ENCODE measurements at regions not wholly inside any gene's neighbourhood (a gene's known extent, or its start where the extent isn't known, plus 50 kb on each side); places are given as distances from the start of the nearest gene placed in this dataset.

DNA sequence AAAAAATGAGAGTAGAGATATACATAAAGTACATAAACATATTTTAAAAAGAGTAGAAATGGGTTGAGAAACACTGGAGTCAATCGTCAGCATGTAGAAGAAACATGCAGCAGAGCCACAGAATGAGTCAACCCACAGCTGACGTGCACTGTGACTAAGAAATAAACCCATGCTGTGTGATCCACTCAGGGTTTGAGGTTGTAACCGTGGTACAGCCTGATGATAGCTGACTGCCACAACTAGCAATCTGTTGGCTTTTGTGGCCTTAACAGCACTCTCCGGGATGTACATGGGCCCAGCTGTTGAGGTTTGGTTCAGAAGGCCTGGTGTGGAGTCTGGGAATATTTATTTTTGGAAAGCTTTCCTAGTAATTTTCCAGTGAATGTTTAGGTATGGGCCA, 554.4 kb upstream of the MEX3C start:
- no TSS peak for BruUV-seq (replicated peaks)
- Histone ChIP-seq H3K36me3 (ENCODE audit: insufficient read depth, low read length, poor library complexity, severe bottlenecking) (no peaks in the 10 kb centered on the region), H3K4me3 (ENCODE audit: low read depth, low read length, poor library complexity, severe bottlenecking) (no peak overlapping the region), H3K27me3 (replicated peaks; ENCODE audit: insufficient read depth, low read depth, low read length, poor library complexity) (peaks cover 14% of the 10 kb centered on the region), H3K4me1 (ENCODE audit: insufficient read depth, low read length, poor library complexity, severe bottlenecking) (peaks cover 4% of the 10 kb centered on the region), H3K27ac (ENCODE audit: low read depth, low read length, poor library complexity, severe bottlenecking) (no peak overlapping the region), H3K9me3 (ENCODE audit: low read depth, low read length, poor library complexity, severe bottlenecking) (no peaks in the 10 kb centered on the region)
- TF ChIP-seq EZH2 (IDR thresholded peaks at IDR 0.05; ENCODE audit: borderline replicate concordance, low read depth, low read length, poor library complexity, severe bottlenecking): no peak
- TF ChIP-seq CTCF (conservative IDR thresholded peaks at IDR 0.05; ENCODE audit: low read depth, low read length): no peak
- intact Hi-C loops (cut with micrococcal nuclease; ENCODE audit: unreplicated experiment): no loop called here
- ChIA-PET CTCF (no interaction called here), POLR2A (ENCODE audit: low non-redundant PET) (no interaction called here)
- DNase-seq (ENCODE audit: low spot score): no peak

DNA sequence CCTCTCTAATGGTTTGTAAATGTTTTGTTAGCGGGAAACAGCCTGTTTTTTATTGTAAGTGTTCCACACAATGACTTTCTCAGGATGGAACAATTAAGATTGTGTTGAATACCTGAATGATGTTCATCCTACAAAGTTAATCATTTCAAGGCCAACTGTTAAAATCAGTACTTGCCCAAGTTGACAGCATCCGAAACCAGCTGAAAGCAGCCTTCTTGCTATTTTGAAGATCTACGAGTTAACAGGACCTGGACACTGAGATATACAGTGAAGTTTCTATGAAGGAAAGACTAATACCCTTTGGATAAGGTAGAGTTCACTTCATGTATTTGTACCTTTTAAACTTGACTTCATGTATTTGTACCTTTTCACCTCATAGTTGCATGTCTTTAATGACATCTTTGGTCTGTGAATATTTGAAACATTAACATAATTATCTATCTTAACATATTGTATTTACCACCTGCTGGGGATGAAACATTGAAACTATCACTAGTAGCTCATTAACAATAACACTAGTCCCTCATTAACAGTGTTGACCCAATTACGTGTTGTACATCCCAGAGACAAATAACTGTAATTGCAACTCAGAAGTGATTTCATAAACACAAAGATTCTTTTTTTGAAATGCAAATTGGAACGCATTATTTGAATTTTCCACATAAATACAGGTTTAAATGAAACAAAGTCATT, 556.0 kb upstream of the MEX3C start:
- no TSS peak for BruUV-seq (replicated peaks)
- ChIA-PET POLR2A (ENCODE audit: low non-redundant PET) (no interaction called here), CTCF (no interaction called here)
- H3K27me3 ChIP-seq (replicated peaks; ENCODE audit: insufficient read depth, low read depth, low read length, poor library complexity): peaks cover 28% of the 10 kb centered on the region
- no peak for DNase-seq (ENCODE audit: low spot score)
- TF ChIP-seq CTCF (conservative IDR thresholded peaks at IDR 0.05; ENCODE audit: low read depth, low read length) (no peak), EZH2 (IDR thresholded peaks at IDR 0.05; ENCODE audit: borderline replicate concordance, low read depth, low read length, poor library complexity, severe bottlenecking) (no peak)
- no peaks in the 10 kb centered on the region for H3K9me3 ChIP-seq (ENCODE audit: low read depth, low read length, poor library complexity, severe bottlenecking)
- no peaks in the 10 kb centered on the region for H3K36me3 ChIP-seq (ENCODE audit: insufficient read depth, low read length, poor library complexity, severe bottlenecking)
- intact Hi-C loops (cut with micrococcal nuclease; ENCODE audit: unreplicated experiment): no loop called here
- peaks cover 4% of the 10 kb centered on the region for H3K4me1 ChIP-seq (ENCODE audit: insufficient read depth, low read length, poor library complexity, severe bottlenecking)
- H3K27ac ChIP-seq (ENCODE audit: low read depth, low read length, poor library complexity, severe bottlenecking): no peak overlapping the region
- no peak overlapping the region for H3K4me3 ChIP-seq (ENCODE audit: low read depth, low read length, poor library complexity, severe bottlenecking)

DNA sequence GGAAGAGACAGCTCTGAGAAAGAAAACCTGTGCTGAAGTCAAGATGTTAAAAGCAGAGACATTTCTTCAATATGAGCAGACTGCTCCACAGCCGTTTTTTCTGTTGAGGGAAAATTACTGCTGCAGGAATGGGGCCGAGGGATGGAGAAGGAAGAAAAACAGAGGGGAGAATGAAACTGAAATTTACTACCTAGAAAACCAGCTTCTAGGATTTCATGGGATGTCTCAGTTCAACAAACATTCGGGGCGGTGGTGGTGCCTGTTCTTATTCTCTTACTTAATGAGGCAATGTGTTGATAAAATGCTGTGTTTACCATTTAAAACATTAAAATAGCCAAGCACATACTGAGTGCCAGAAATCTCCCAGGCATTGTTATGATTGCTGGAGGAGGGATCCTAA, 557.1 kb upstream of the MEX3C start:
- CTCF ChIA-PET: no interaction called here
- TF ChIP-seq EZH2 (IDR thresholded peaks at IDR 0.05; ENCODE audit: borderline replicate concordance, low read depth, low read length, poor library complexity, severe bottlenecking) (no peak), CTCF (conservative IDR thresholded peaks at IDR 0.05; ENCODE audit: low read depth, low read length) (no peak)
- H3K9me3 ChIP-seq (ENCODE audit: low read depth, low read length, poor library complexity, severe bottlenecking): no peaks in the 10 kb centered on the region
- BruUV-seq (replicated peaks): no TSS peak
- H3K27ac ChIP-seq (ENCODE audit: low read depth, low read length, poor library complexity, severe bottlenecking): no peak overlapping the region
- POLR2A ChIA-PET (ENCODE audit: low non-redundant PET): no interaction called here
- no peak overlapping the region for H3K4me3 ChIP-seq (ENCODE audit: low read depth, low read length, poor library complexity, severe bottlenecking)
- peaks cover 37% of the 10 kb centered on the region for H3K27me3 ChIP-seq (replicated peaks; ENCODE audit: insufficient read depth, low read depth, low read length, poor library complexity)
- no peaks in the 10 kb centered on the region for H3K36me3 ChIP-seq (ENCODE audit: insufficient read depth, low read length, poor library complexity, severe bottlenecking)
- intact Hi-C loops (cut with micrococcal nuclease; ENCODE audit: unreplicated experiment): no loop called here
- peaks cover 4% of the 10 kb centered on the region for H3K4me1 ChIP-seq (ENCODE audit: insufficient read depth, low read length, poor library complexity, severe bottlenecking)
- DNase-seq (ENCODE audit: low spot score): no peak

Measured in A673 (cell line).